ENCODE measurements at regions not wholly inside any gene's neighbourhood (a gene's known extent, or its start where the extent isn't known, plus 50 kb on each side); places are given as distances from the start of the nearest gene placed in this dataset.
A peak's percentile ranks its signal among the peaks of the same experiment; 100 is the strongest.
"Not testable (repeated sequence)": the region's sequence is repeated elsewhere in the genome, so short reads cannot be mapped to it uniquely, and the experiment has no call there.

DNA sequence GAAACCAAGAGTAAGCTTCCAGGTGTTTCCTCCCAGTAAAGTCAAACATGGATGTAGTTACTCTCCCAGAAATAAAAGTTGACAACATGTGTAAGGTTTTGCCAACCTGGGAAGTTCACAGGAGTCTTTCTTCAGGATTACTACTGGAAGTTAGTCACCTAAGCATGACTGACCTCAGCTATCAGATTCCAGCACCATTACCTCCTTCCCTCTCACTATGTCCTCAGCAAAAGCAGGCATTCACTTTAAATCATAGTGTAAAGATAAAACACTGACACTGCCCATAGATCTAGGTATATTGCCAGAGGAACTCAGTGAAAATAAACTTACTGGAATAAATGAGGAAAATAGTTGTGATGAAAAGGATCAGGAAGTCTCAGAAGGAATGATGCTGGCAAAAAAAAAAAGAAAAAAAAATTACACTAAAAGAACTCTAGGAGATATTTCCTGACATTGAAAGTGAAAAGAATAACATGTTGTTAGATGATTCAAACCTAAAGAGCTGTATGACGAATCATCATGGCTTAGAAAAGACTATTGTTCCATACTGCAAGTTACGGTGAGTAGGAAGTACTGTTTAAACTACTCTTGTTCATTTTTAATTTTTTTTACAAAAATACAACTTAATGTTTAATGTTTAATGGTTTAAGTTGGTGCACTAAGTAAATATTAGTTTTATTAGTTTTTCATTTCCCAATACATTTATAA, 484.5 kb upstream of the ZNF804A start:
- DNase-seq (ENCODE audit: low spot score): no peak

DNA sequence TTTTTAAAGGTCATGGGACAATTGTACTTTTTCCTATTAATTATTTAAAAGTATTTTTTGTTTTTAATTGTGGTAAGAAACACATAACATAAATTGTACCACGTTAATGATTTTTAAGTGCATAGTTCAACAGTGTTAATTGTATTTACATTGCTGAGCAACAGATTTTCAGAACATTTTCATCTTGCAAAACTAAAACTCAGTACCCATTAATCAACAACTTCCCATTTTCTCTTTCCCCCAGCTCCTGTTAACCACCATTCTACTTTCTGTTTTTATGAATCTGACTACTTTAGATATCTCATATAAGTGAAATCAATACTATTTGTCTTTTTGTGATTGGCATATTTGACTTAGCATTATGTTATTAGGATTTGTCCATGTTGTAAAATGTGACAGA, 483.9 kb upstream of the ZNF804A start:
- no peak for DNase-seq (ENCODE audit: low spot score)

DNA sequence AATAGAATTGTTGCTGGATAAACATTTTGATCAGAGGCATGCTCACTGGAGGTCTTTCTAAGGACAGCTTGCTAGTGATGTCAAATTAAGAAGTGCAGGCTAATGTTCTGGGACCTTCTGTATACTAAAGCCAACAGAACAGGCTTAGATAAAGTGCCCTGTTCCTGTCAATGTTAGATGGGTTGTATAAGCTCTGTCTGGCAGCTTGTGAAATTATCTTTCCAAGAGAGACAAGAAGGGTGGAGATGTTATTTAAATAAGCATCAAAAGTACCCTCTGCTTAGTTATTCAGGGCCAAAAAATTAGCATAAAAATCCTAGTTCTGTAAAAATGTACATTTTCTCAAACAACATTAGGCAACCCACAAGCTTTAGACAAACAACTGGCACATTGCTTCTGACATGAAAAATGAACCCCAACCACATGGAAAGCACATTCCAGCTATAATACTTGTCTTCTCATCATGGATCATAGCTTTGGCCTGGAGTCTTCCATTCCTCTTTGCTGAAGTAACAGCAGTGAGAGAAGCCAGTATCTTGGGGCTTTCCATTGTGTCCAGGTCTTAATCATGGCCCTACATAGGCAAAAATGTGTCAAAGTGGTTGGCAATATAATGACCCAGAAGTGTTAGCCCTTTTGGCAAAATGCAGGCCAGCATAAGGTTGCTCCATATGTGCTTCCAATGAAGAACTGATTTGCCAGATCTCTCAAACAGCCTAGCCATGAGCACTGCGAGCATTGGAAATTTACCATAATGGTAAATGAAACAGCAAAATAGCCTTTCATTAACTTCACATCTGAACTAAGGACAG, 478.1 kb upstream of the ZNF804A start:
- peak; percentile 65 for DNase-seq (ENCODE audit: low spot score)

DNA sequence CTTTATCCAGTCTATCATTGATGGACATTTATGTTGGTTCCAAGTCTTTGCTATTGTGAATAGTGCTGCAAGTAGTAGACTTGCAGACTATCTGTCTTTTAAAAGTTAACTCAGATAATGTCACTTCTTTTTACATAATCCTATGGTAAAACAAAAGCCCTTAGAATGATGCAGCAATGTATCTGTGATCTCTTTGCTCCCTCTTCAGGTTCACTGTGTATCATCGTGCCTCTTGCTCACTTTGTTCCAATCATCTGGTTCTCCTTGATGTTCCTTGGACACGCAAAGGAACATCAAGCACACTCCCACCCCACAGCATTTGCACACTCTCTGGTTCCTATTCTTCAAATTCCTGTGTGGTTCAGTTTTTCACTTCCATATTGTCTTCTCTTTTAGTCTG, 472.5 kb upstream of the ZNF804A start:
- no peak for DNase-seq (ENCODE audit: low spot score)

DNA sequence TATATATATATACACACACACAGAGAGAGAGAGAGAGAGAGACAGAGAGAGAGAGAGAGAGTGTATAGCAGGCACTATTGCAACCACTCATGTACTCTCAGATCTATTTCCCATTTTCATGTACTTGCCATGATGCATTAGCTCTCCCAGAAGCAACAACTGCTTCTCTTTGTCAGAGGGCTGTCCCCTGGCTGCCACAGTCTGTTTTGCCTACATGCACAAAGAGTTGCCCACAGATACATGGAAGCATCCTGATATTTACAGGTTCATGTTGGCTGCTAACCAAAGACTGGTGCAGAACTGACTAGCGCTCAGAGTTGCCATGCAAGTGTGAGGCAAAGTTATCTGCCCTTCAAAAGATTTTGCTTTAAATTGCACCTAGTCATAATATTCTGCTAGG, 469.3 kb upstream of the ZNF804A start:
- DNase-seq (ENCODE audit: low spot score): no peak

DNA sequence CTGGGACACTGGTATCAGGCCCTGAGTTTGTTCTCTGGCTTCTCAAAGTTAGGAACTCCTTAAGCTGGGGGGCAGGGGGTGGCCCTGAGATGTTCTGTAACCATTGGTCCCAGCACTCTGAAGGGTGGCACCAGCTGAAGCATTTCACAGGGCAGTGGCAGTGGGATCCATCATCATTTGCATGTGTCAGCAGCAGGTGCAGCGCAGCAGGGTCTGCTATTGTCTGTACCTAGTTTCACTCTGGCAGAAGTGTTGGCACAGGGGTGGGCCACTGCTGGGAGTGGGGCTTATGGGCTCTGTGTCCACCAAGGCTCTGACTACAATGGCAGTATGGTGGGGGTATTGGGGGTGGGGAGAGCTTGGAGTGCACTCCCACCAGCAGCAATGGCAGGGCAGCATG, 460.4 kb upstream of the ZNF804A start:
- no peak for DNase-seq (ENCODE audit: low spot score)

DNA sequence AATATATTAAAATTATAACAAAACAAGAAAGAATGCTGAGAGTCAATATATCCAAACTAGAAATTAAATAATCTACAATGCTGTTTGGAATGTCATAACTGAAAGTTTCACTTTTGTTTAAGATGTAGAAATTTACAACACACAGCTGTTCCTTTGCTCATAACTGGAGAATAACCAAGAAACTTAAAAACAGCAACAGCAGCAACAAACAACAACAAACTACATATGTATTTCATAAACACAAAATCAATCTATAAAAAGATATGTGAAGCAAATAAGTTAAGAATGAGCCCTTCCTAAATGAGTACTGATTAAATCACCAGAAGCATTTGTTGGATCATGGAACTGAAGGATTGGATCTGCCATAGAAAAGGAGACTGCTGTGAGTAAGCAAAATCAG, 456.5 kb upstream of the ZNF804A start:
- no peak for DNase-seq (ENCODE audit: low spot score)

DNA sequence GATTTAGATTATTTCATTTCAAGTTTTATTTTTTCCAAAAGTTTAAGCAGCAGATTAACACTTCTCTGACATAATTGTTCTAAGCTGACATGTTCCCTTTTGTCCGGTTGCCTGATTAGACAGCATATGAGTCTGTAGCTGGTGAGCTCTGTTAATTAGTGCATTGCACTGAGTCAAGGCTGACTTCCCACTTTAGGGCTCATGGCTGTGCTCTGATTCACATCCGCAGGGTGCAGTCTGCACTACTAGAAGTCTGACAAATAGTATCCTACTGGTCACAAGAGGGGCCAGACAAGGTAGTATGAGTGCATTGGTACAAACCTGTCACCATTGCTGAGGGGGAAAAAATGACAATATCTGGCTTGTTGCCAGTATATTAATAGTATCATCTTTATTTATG, 443.9 kb upstream of the ZNF804A start:
- DNase-seq (ENCODE audit: low spot score): no peak

DNA sequence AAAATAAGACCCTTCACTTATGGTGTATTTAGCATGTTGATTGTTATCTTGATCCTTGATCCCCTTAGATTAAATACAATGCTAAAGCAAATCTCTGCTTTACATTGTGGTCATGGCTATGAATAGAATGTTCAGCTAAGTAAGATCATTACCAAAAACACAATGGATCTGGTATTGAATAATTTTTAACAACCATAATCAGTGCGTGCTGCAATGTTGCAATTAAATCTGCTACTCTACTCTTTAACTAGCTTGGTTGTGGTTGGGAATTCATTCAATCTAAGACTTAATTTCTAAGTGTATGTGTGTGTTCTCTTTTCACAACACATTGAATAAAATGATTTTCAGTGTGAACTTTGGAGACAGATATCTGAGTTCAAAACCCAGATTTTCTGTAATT, 442.5 kb upstream of the ZNF804A start:
- DNase-seq (ENCODE audit: low spot score): no peak

DNA sequence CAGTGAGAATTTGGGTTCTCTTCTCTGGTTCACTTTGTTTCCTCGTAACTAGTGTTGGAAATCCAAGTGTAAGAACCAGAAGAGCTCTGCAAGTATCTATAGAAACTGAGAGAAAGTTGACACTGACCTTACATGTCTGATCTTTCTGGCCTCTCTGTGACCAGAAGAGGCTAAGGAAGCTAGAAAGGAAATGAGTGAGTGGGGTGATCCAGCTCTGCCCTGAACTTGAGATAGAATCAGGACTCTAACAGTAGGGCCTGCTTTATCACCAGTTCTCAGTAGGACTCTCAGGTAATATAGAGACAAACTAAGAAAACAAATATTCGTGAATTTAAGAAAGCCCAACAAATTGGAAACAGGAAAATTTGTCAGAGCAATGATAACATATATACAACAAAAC, 441.2 kb upstream of the ZNF804A start:
- no peak for DNase-seq (ENCODE audit: low spot score)

DNA sequence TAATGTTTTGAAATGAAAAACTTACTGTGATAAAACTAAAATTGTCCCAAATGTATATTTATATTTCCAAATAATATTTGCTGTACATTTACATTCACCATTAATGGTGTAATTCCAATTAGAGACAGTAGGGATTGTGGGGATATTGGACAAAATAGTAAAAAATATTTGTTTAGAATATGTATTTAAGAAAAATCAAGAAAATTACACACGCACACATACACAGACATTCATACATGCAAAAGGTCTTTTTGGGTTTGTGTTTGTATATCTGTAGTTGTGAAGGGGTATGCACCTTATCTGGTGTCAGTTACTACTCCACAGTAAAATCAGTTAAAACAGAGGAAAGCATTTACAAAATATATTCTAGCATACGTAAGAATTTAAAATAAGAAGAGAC, 435.9 kb upstream of the ZNF804A start:
- no peak for DNase-seq (ENCODE audit: low spot score)

DNA sequence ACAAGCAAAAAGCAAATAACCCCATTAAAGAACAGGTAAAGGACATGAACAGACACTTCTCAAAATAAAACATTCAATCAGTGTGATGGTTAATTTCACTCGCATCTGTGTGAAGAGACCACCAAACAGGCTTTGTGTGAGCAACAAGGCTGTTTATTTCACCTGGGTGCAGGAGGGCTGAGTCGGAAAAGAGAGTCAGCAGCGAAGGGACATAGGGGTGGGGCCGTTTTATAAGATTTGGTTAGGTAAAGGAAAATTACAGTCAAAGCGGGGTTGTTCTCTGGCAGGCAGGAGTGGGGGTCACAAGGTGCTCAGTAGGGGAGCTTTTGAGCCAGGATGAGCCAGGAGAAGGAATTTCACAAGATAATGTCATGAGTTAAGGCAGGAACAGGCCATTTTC, 429.5 kb upstream of the ZNF804A start:
- not testable (repeated sequence) for DNase-seq (ENCODE audit: low spot score)

DNA sequence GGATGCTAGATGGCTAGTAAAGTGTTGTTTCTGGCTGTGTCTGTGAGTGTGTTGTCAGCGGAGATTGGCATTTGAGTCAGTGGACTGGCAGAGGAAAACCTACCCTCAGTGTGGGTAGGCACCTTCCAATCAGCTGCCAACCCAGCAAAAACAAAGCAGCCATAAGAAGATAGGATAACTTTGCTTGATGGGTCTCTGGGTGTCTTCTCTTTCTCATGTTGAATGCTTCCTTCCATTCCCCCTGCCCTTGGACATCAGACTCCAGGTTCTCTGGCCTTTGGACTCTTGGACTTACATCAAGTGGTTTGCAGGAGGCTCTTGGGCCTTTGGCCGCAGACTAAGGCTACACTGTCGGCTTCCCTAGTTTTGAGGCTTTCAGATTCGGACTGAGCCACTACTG, 429.0 kb upstream of the ZNF804A start:
- no peak for DNase-seq (ENCODE audit: low spot score)

DNA sequence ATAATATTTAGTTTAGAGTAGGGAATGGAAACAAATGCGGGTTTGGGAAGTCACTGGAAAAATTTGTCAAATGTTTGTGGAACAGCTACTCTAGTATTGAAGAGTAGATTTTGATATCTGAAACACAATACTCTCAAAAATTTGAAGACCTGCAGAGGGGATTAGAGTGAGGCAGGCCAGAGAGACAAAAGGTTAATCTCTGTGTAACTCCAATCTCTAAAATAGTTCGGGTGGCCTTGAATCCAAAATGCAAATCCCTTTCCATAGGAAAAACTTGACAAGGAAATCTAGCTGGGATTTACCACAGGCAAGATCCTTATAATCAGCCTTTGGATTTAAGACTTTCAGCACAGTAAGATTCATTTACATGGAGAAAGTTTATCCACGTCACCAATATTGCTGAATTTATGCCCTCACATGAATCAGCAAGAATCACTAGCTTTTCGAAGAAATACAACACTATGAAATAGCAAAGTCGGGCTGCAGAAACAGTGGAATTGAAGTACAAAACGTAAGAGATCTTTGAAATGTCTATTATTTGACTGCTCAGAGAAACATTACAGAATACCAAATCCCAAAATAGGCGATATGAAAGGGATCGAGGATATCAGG, 423.7 kb upstream of the ZNF804A start:
- DNase-seq (ENCODE audit: low spot score): no peak

DNA sequence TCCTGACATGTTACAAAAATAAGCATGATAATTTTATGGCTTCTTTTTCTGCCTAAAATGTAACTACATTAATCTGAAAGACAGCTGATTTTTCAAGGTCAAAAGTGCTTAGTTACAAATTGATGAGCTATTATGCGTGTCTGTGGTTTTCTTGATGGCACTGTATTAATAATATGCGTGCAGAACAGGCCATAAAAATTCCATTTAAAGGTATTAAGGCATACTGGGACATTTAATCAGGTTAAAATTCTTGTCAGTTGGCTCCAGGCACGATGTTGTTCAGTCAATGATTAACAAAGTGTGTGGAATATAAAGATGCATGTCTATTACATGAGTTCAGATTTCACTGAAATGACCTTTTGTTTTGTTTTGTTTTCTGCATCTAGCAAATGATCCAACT, 420.1 kb upstream of the ZNF804A start:
- DNase-seq (ENCODE audit: low spot score): no peak

DNA sequence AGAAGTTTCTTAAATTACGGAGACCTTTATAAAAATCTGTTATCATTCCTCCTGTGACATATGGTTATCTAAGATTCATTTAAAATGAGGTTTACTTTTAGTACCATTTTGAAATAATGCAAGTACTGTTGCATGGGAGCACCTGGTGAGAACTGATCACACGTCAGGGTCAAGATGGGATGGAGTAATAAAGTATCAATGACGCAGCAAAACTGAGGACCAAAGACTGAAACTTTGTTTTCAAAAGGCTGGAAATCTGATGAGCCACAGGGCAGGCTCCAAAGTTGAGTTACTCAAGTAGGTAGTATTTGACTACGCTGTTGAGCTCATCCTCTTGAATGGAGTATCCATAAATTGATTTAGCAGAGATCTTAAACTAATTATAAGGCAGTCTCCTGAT, 411.9 kb upstream of the ZNF804A start:
- DNase-seq (ENCODE audit: low spot score): no peak

DNA sequence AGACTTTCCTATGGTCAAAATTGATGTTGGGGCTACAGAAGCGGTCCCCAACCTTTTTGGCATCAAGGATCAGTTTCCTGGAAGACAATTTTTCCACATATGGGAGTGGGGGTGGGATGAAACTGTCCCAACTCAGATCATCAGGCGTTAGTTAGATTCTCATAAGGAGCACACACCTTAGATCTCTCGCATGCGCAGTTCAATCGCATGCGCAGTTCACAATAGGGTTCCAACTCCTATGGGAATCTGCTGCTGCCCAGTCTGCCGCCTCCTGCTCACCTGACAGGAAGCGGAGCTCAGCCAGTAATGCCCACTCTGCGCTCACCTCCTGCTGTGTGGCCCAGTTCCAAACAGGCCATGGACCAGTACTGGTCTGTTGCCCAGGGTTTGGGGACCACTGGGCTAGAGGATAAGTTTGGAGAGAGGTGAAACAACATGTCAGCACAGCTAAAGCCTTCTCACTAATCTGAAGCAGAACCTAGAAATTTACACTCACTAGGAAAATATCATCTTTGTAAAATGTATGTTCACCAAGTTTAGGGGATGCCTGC, 410.8 kb upstream of the ZNF804A start:
- no peak for DNase-seq (ENCODE audit: low spot score)

DNA sequence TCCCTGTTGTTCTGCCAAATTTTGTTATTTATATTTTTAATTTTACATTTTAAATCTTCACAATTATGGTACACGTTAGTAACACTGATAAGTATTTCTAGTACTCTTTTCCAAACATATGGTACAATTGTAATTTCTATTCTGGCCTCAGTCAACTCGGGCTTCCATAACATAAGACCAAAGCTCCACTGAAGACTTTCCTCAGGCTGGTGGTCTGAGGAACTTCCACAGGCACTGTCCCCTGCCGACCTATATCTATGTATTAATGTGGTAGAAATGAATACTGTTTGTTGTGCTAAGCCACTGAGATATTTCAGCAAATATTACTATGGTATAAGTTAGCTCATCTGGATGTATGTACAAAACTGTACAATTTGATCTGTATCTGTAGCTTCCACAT, 407.6 kb upstream of the ZNF804A start:
- DNase-seq (ENCODE audit: low spot score): no peak

DNA sequence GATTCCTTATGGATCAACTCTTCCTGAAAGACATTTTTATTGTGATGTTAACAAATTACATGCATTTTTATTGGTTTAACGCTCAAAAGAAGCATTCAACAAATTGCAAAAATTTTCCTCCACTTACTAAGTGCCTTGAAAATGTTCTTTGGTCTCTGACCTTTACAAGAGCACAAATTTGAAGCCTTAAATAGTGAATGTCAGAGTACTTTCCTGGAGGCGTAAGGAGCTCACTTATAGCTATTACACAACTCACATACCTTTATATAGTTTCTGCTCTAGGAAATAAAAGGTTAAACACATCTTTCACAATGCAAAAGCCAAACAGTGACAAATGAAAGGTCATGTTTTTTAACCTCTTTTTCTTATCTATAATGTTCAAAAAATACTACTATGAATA, 405.7 kb upstream of the ZNF804A start:
- DNase-seq (ENCODE audit: low spot score): no peak

DNA sequence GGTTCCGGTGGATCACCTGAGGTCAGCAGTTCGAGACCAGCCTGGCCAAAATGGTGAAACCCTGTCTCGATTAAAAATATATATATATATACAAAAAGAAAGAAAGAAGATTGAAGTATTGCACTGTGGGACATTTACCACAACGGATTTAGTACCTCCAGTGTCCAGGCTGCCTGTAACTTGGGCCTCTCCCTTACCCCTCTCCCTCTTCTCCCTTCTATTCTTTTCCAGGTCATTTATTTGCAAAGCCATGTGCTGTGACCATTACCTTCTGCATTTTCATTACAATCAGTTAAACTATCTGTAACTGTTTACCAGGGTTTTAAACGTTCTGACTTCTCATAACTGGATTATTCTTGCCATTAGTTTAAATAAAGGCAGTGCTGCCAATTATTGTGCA, 400.9 kb upstream of the ZNF804A start:
- DNase-seq (ENCODE audit: low spot score): no peak

DNA sequence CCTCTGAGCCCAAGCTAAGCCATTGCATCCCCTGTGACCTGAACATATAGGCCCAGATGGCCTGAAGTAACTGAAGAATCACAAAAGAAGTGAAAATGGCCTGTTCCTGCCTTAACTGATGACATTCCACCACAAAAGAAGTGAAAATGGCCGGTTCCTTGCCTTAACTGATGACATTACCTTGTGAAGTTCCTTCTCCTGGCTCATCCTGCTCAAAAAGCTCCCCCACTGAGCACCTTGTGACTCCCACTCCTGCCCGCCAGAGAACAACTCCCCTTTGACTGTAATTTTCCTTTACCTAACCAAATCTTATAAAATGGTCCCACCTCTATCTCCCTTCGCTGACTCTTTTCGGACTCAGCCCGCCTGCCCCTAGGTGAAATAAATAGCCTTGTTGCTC, 399.5 kb upstream of the ZNF804A start:
- not testable (repeated sequence) for DNase-seq (ENCODE audit: low spot score)

DNA sequence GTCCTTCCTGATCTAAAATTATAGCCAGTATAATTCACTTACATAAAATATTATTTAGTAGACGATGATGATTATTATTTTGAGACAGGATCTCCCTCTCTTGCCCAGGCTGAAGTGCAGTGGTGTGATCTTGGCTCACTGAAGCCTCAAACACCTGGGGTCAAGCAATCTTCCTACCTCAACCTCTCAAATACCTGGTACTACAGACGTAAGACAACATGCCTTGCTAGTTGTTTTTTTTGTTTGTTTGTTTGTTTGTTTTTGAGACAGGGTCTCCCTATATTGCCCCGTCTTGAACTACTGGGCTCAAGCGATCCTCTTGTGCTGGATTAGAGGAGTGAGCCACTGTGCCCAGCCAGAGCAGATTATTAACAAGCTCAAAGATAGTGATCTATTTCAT, 399.1 kb upstream of the ZNF804A start:
- no peak for DNase-seq (ENCODE audit: low spot score)

DNA sequence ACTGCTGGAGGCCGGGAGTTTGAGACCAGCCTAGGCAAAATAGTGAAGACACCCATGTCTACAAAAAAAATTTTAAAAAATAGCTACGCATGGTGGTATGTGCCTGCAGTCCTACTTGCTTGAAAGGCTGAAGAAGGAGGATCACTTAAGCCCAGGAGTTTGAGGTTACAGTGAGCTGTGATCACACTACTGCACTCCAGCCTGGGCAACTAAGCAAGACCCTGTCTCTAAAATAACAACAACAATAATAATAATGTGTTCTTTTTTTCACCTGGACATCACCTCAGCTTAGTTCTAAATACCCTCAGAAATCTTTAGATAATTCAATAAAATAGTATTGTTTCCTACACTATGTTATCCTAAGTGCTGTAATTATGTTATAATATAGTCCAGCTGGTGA, 397.1 kb upstream of the ZNF804A start:
- no peak for DNase-seq (ENCODE audit: low spot score)
